ENCODE measurements at regions not wholly inside any gene's neighbourhood (a gene's known extent, or its start where the extent isn't known, plus 50 kb on each side); places are given as distances from the start of the nearest gene placed in this dataset.

DNA sequence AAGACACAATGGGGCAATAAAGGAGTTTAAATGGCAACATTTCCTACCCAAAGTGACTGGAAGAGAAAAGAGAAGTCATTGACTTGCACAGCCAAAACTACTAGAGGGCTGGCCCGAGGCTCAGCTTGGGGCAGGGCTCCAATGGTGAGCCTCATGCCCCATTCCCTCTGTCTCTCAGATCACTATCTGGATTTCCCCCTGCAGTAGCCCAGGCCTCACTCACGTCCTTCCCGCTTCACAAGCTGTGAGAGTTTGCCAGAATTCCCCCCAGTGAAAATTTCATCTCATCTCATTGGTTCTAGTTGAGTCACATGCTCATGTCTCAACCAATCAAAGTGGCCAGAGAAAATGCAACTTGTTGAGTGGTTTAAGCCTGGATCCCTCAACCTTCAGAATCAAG is 181.3 kb downstream of the WDR11 start:
- DNase-seq (ENCODE audit: low read depth in 3 of 3): no peak

- DNase-seq (ENCODE audit: low read depth in 3 of 3): no peak
Measured at GRCh38 chr10:121033366-121033765, 182.2 kb downstream of the WDR11 start.

DNA sequence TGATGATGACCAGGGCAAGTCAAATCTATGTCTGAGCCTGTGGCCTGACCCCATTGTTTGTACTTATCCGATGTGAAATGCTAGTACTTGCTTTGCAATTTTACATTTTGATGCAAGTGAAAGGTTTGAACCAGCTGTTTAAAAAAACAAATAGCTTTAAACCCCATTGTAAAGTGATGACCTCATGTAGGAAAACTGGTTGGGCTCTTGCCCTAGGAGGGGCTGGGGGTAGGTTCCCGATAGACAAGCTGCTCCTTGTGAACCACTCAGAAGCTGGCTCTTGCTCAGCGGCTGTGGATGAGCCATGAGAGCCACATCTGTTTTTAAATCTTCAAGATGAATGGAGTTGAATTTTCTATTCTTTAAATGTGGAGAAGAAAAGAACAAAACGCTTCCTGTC is 185.3 kb downstream of the WDR11 start:
- DNase-seq (ENCODE audit: low read depth in 3 of 3): no peak

- no peak for DNase-seq (ENCODE audit: low read depth in 3 of 3)
Measured at GRCh38 chr10:121041499-121041898, 190.3 kb downstream of the WDR11 start.

- DNase-seq (ENCODE audit: low read depth in 3 of 3): no peak
Measured at GRCh38 chr10:121041906-121042305, 190.7 kb downstream of the WDR11 start.

- DNase-seq (ENCODE audit: low read depth in 3 of 3): no peak
Measured at GRCh38 chr10:121042342-121042741, 191.2 kb downstream of the WDR11 start.

GRCh38 chr10:121043124-121043849 is 192.1 kb downstream of the WDR11 start:
- DNase-seq (ENCODE audit: low read depth in 3 of 3): no peak

- no peak for DNase-seq (ENCODE audit: low read depth in 3 of 3)
Measured at GRCh38 chr10:121048749-121049148, 197.6 kb downstream of the WDR11 start.

- DNase-seq (ENCODE audit: low read depth in 3 of 3): no peak
Measured at GRCh38 chr10:121049489-121049888, 198.3 kb downstream of the WDR11 start.

GRCh38 chr10:121049923-121050322 is 198.8 kb downstream of the WDR11 start:
- no peak for DNase-seq (ENCODE audit: low read depth in 3 of 3)

GRCh38 chr10:121051171-121051570 is 200.0 kb downstream of the WDR11 start:
- no peak for DNase-seq (ENCODE audit: low read depth in 3 of 3)

DNA sequence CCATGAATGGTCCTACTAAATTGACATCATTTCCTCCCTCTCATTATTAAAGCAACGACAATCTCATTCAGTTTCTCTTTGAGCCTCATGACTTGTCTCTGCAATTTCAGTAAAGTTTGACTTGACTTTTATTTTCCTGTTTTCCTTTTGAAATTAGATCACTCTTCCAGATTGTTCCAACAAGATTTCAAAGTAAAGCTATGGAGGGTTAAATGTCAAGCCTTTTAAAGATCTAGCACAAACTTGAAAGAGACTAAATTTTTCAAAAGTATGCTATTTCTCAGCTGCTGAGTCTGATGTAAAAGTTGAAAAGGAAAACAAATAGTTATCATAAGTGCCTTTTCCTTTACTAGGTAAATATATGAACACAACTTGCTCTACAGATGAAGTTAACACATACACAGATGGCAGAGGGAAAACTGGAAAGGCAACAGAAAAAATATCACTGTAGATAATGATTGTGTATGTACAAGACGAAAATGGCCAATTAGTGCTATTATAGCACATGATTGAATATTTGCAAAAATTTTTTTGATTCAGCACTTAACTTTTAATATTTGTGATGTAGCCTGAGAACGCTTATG is 200.6 kb downstream of the WDR11 start:
- DNase-seq (ENCODE audit: low read depth in 3 of 3): no peak

DNA sequence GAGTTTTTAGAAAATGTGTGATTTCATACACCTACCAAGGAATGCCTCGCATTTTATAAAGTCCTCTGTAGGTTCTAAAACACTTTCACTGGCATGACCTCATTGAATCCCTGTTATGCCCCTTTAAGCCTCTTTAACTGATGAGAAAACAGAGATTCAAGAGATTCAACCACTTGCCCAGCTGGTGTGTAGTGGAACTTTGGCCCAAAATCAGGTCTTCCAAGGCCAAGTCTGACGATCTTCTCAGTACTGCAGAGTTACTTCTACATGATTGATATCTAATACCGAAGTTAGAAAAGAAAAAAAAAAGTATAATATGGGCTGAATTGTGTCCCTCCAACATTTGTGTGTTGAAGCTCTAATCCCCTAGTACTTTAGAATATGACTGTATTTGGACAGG is 202.0 kb downstream of the WDR11 start:
- no peak for DNase-seq (ENCODE audit: low read depth in 3 of 3)

DNA sequence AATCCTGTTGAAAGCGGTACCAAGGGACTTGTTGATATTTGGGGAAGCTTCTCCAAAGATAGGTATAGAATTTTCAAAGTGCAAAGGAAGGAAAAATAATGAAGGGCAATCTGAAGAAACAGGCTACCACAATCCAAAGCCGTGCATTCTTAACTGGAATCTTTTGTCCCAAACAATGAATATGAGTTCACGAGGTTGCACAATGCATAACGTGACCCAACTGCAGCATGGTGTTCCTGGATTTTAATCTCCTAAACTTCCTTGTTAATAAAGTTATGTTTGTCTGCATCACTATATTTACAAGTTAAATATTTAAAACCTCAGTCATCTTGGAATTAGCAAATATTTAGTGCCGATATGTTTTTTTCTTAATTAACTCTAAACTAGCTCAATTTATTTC is 203.7 kb downstream of the WDR11 start:
- DNase-seq (ENCODE audit: low read depth in 3 of 3): no peak

DNA sequence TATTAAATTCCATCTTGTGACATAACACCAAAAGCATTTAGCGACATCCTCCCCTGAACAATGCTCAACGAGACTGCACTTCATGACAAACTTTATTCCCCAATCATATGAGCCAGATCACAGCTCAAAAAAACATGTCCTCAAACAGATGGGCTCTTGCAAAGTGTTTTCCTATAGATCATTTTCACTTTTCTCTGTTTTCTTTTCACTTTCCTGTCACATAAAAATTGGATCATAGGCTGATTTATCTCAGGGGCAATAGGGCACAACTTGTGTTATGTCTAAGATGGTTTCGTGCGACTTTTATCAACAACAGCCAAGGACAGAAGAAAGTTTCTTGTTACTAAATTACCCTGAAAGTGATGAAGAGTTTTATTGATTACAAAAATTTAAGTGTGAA is 206.1 kb downstream of the WDR11 start:
- no peak for DNase-seq (ENCODE audit: low read depth in 3 of 3)

GRCh38 chr10:121058082-121058481 is 206.9 kb downstream of the WDR11 start:
- no peak for DNase-seq (ENCODE audit: low read depth in 3 of 3)

GRCh38 chr10:121059351-121059750 is 208.2 kb downstream of the WDR11 start:
- DNase-seq (ENCODE audit: low read depth in 3 of 3): no peak

- no peak for DNase-seq (ENCODE audit: low read depth in 3 of 3)
Measured at GRCh38 chr10:121062115-121062514, 211.0 kb downstream of the WDR11 start.

- no peak for DNase-seq (ENCODE audit: low read depth in 3 of 3)
Measured at GRCh38 chr10:121063744-121064143, 212.6 kb downstream of the WDR11 start.

- no peak for DNase-seq (ENCODE audit: low read depth in 3 of 3)
Measured at GRCh38 chr10:121064491-121064890, 213.3 kb downstream of the WDR11 start.

- DNase-seq (ENCODE audit: low read depth in 3 of 3): no peak
Measured at GRCh38 chr10:121065330-121065729, 214.2 kb downstream of the WDR11 start.

DNA sequence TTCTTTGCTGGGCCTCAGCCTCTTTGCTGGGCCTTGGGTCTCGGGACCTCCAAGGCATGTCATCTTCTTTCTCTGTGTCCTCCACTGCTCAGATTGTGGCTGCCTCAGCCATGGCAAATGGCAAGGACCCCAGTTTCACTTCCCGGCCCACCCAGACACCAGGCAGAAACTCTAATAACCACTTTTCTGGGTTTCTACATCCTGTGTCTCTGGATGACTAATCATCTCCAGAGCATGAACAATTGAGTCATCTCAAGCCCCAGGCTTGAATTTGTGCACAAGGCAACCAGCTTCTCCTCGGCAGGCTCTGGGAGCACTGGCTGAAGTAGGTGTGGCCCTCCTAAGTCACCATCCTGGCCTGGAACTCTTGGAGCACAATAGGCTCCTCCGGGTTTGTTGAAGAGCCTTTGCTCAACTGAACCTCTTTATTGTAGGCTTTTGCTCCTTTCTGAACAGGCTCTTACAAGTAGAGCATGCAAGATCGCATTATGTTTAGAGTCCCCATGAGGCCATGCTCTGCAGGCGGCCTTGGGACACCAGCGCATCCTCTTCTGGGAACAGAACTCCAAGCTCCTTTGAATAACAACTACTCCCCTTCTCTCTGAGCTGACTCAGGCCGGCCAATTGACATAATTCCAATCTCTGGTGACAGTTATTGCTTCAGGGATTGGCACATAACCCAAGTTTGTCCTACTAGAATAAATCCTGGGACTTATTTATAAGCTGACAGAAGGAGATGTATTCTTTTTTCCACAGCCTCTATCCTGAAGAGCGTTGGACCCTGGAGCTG is 218.1 kb downstream of the WDR11 start:
- no peak for DNase-seq (ENCODE audit: low read depth in 3 of 3)

All from stimulated activated CD4-positive, alpha-beta T cell treated with anti-CD3 and anti-CD28 coated beads, TNF-alpha, amount 100 ng/mL, for 24 hours (primary cell).